ENCODE measurements at regions not wholly inside any gene's neighbourhood (a gene's known extent, or its start where the extent isn't known, plus 50 kb on each side); places are given as distances from the start of the nearest gene placed in this dataset.

- H3K79me2 ChIP-seq (ENCODE audit: insufficient read depth, low read depth): no peaks in the 10 kb centered on the region
- TF ChIP-seq CTCF (conservative IDR thresholded peaks at IDR 0.05; ENCODE audit: low read depth, low read length): no peak
- no peak overlapping the region for H3K4me3 ChIP-seq (IDR thresholded peaks at IDR 0.05; ENCODE audit: insufficient read depth, low read depth, low read length)
- no peak overlapping the region for H3K9ac ChIP-seq
- H3K36me3 ChIP-seq (ENCODE audit: insufficient read depth): no peaks in the 10 kb centered on the region
- H3K27me3 ChIP-seq (ENCODE audit: insufficient read depth, low read depth): no peaks in the 10 kb centered on the region
- H2AFZ ChIP-seq (ENCODE audit: low read depth): no peak overlapping the region
- H3K4me1 ChIP-seq (ENCODE audit: low read depth, poor library complexity, severe bottlenecking): no peaks in the 10 kb centered on the region
- no peak overlapping the region for H3K4me2 ChIP-seq
- H3K27ac ChIP-seq: no peak overlapping the region
- H4K20me1 ChIP-seq (ENCODE audit: insufficient read depth): no peaks in the 10 kb centered on the region
These were observed 59.9 kb upstream of the DPH6 start for GRCh38 chr15:35605764-35606449.

GRCh38 chr15:35606450-35606779, 60.5 kb upstream of the DPH6 start:
- Histone ChIP-seq H3K4me3 (IDR thresholded peaks at IDR 0.05; ENCODE audit: insufficient read depth, low read depth, low read length) (no peak overlapping the region), H3K36me3 (ENCODE audit: insufficient read depth) (no peaks in the 10 kb centered on the region), H2AFZ (ENCODE audit: low read depth) (no peak overlapping the region), H3K27ac (no peak overlapping the region), H3K9ac (no peak overlapping the region), H3K4me2 (no peak overlapping the region), H3K79me2 (ENCODE audit: insufficient read depth, low read depth) (no peaks in the 10 kb centered on the region), H4K20me1 (ENCODE audit: insufficient read depth) (no peaks in the 10 kb centered on the region), H3K27me3 (ENCODE audit: insufficient read depth, low read depth) (no peaks in the 10 kb centered on the region), H3K4me1 (ENCODE audit: low read depth, poor library complexity, severe bottlenecking) (no peaks in the 10 kb centered on the region)
- no peak for TF ChIP-seq CTCF (conservative IDR thresholded peaks at IDR 0.05; ENCODE audit: low read depth, low read length)

GRCh38 chr15:35616498-35617271, 70.7 kb upstream of the DPH6 start:
- H2AFZ ChIP-seq (ENCODE audit: low read depth): no peak overlapping the region

More at GRCh38 chr15:35616498-35617271, 70.7 kb upstream of the DPH6 start:
- no peaks in the 10 kb centered on the region for H3K4me1 ChIP-seq (ENCODE audit: low read depth, poor library complexity, severe bottlenecking)
- no peaks in the 10 kb centered on the region for H3K79me2 ChIP-seq (ENCODE audit: insufficient read depth, low read depth)
- no peaks in the 10 kb centered on the region for H4K20me1 ChIP-seq (ENCODE audit: insufficient read depth)
- no peak for TF ChIP-seq CTCF (conservative IDR thresholded peaks at IDR 0.05; ENCODE audit: low read depth, low read length)
- no peak overlapping the region for H3K27ac ChIP-seq
- H3K36me3 ChIP-seq (ENCODE audit: insufficient read depth): no peaks in the 10 kb centered on the region
- H3K4me2 ChIP-seq: no peak overlapping the region
- H3K9ac ChIP-seq: no peak overlapping the region
- no peaks in the 10 kb centered on the region for H3K27me3 ChIP-seq (ENCODE audit: insufficient read depth, low read depth)
- no peak overlapping the region for H3K4me3 ChIP-seq (IDR thresholded peaks at IDR 0.05; ENCODE audit: insufficient read depth, low read depth, low read length)

Measured in KMS-11 (cell line).